H1 (cell line): ENCODE measurements at regions not wholly inside any gene's neighbourhood (a gene's known extent, or its start where the extent isn't known, plus 50 kb on each side); places are given as distances from the start of the nearest gene placed in this dataset.

Source experiments
- MAX ChIP-seq: IDR thresholded peaks from 2 replicates; pipeline ENCODE4 v1.6.1; 2012; ENCODE audit warnings: inconsistent platforms

GRCh38 chr11:127795326-127795725, 792.0 kb downstream of the ETS1 start (continued):
- TF ChIP-seq MAX, result no peak
- TF ChIP-seq, all 59 proteins: peak for 0
